MM.1S (cell line): ENCODE measurements at regions not wholly inside any gene's neighbourhood (a gene's known extent, or its start where the extent isn't known, plus 50 kb on each side); places are given as distances from the start of the nearest gene placed in this dataset.

Experiments
- DNase-seq: peaks from one replicate; pipeline ENCODE4 v3.0.0-alpha.2; 2015
- H2AFZ ChIP-seq: fragments of 300-600 bp; sonication (generic); 2 replicates; pipeline ENCODE4 v1.6.0; 2016; ENCODE audit warnings: antibody characterized with exemption, low read length
- H3F3A ChIP-seq: fragments of 300-600 bp; sonication (generic); 2 replicates; pipeline ENCODE4 v1.6.1; 2016; ENCODE audit warnings: mild to moderate bottlenecking, antibody characterized with exemption, low read length, moderate library complexity, mixed read lengths; ENCODE audit not compliant: insufficient read depth
- H3K27ac ChIP-seq: fragments of 300-600 bp; sonication (generic); 2 replicates; pipeline ENCODE4 v1.5.1; 2016; ENCODE audit warnings: mild to moderate bottlenecking, low read length
- H3K27me3 ChIP-seq: fragments of 300-600 bp; sonication (generic); replicated peaks from 2 replicates; pipeline ENCODE4 v1.6.0; 2016; ENCODE audit warnings: low read length; ENCODE audit not compliant: insufficient read depth
- H3K36me3 ChIP-seq: fragments of 300-600 bp; sonication (generic); replicated peaks from 2 replicates; pipeline ENCODE4 v1.6.1; 2016; ENCODE audit warnings: mild to moderate bottlenecking, low read length, mixed read lengths; ENCODE audit not compliant: insufficient read depth
- H3K4me1 ChIP-seq: fragments of 300-600 bp; sonication (generic); 2 replicates; pipeline ENCODE4 v1.6.1; 2016; ENCODE audit warnings: low read length, mixed read lengths
- H3K4me2 ChIP-seq: fragments of 300-600 bp; sonication (generic); 2 replicates; pipeline ENCODE4 v1.6.0; 2016; ENCODE audit warnings: low read depth, low read length
- H3K4me3 ChIP-seq: fragments of 300-600 bp; sonication (generic); 2 replicates; pipeline ENCODE4 v1.5.1; 2016; ENCODE audit warnings: low read length, mixed read lengths
- H3K79me2 ChIP-seq: fragments of 300-600 bp; sonication (generic); 2 replicates; pipeline ENCODE4 v1.6.1; 2016; ENCODE audit warnings: mixed run types, low read length, mixed read lengths
- H3K9ac ChIP-seq: fragments of 300-600 bp; sonication (generic); 2 replicates; pipeline ENCODE4 v1.6.1; 2016; ENCODE audit warnings: low read length, mixed read lengths
- H3K9me2 ChIP-seq: fragments of 300-600 bp; sonication (generic); replicated peaks from 2 replicates; pipeline ENCODE4 v1.6.1; 2016; ENCODE audit warnings: mild to moderate bottlenecking, low read length, mixed read lengths; ENCODE audit not compliant: insufficient read depth
- H3K9me3 ChIP-seq: fragments of 300-600 bp; sonication (generic); replicated peaks from 2 replicates; pipeline ENCODE4 v1.6.1; 2016; ENCODE audit warnings: mild to moderate bottlenecking, low read length, mixed read lengths; ENCODE audit not compliant: insufficient read depth
- H4K20me1 ChIP-seq: fragments of 300-600 bp; sonication (generic); 2 replicates; pipeline ENCODE4 v1.6.1; 2016; ENCODE audit warnings: mild to moderate bottlenecking, low read length, moderate library complexity, mixed read lengths; ENCODE audit not compliant: insufficient read depth
- CTCF ChIP-seq: fragments of 300-600 bp; sonication (generic); IDR thresholded peaks from 2 replicates; pipeline ENCODE4 v1.5.1; 2016; ENCODE audit warnings: antibody characterized with exemption, low read length, mixed read lengths
- EZH2 ChIP-seq: fragments of 300-600 bp; sonication (generic); optimal IDR thresholded peaks from 2 replicates; pipeline ENCODE3; 2017; ENCODE audit warnings: low read depth, mild to moderate bottlenecking, antibody characterized with exemption, low read length, mixed read lengths
- EZH2phosphoT487 ChIP-seq: fragments of 300-600 bp; sonication (generic); IDR thresholded peaks from 2 replicates; pipeline ENCODE4 v1.6.1; 2018; ENCODE audit warnings: antibody characterized with exemption, low read length

- no peaks in the 10 kb centered on the region for H3K4me1 ChIP-seq
- no peaks in the 10 kb centered on the region for H3K9me2 ChIP-seq
- H3K36me3 ChIP-seq = no peaks in the 10 kb centered on the region
- no peak overlapping the region for H3K4me2 ChIP-seq
- no peaks in the 10 kb centered on the region for H4K20me1 ChIP-seq
- no peaks in the 10 kb centered on the region for H3F3A ChIP-seq
- no peak for DNase-seq
- H3K27ac ChIP-seq = no peak overlapping the region
- H3K9ac ChIP-seq = no peak overlapping the region
- no peak overlapping the region for H3K4me3 ChIP-seq
- H3K9me3 ChIP-seq = no peaks in the 10 kb centered on the region
- H3K79me2 ChIP-seq = no peaks in the 10 kb centered on the region
- no peak overlapping the region for H2AFZ ChIP-seq
- TF ChIP-seq CTCF (no peak), EZH2phosphoT487 (no peak)
- H3K27me3 ChIP-seq = no peaks in the 10 kb centered on the region
Observed at GRCh38 chrX:97828471-97828870, 944.8 kb downstream of the RPA4 start.

GRCh38 chrX:97835969-97836368, 952.3 kb downstream of the RPA4 start:
- H2AFZ ChIP-seq = no peak overlapping the region
- no peaks in the 10 kb centered on the region for H3K4me1 ChIP-seq
- no peak overlapping the region for H3K27ac ChIP-seq
- DNase-seq = no peak
- no peaks in the 10 kb centered on the region for H3K79me2 ChIP-seq
- H3K9me2 ChIP-seq = no peaks in the 10 kb centered on the region; the same call in 1 of the 2 replicates
- no peaks in the 10 kb centered on the region for H3K27me3 ChIP-seq
- no peaks in the 10 kb centered on the region for H3K36me3 ChIP-seq
- H3K9ac ChIP-seq = no peak overlapping the region
- no peak overlapping the region for H3K4me3 ChIP-seq
- H3F3A ChIP-seq = no peaks in the 10 kb centered on the region
- TF ChIP-seq EZH2 = no peak
- no peak for TF ChIP-seq EZH2phosphoT487
- no peak for TF ChIP-seq CTCF
- H3K4me2 ChIP-seq = no peak overlapping the region
- no peaks in the 10 kb centered on the region for H4K20me1 ChIP-seq
- H3K9me3 ChIP-seq = no peaks in the 10 kb centered on the region

DNA sequence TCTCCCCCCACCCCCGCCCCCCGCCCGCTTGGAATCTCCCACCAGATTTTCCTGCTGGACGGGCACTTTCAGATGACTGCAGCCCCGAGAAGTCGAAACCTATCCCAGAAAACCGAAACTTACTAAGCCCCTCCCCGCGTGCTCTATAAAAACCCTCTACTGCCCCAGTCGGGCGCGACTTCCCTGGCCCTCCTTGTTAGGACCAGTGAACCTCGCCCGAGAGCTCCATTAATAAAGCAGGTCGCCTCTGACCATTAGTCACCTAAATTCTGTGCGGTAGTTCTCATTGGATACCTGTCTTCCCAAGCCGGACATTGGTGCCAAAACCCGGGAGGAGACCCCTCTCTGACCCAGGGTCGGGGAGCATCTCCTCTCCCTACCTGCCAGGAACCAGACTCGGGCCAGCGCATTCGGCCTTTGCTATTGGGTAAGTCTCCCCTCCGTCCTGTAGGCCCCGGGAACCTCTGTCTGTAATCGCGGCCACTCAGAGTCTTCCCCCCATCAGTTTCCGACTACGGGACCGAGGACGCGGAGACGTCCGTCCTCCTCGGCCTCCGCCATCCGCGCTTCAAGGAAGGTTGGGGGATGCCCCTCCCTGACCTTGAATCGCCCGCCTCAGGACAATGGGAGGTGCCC, 958.0 kb downstream of the RPA4 start:
- Histone ChIP-seq H3K27ac (no peak overlapping the region), H3F3A (no peaks in the 10 kb centered on the region), H2AFZ (no peak overlapping the region), H3K79me2 (no peaks in the 10 kb centered on the region), H3K9me3 (no peaks in the 10 kb centered on the region), H3K4me3 (no peak overlapping the region), H3K4me1 (no peaks in the 10 kb centered on the region), H3K4me2 (no peak overlapping the region), H4K20me1 (no peaks in the 10 kb centered on the region), H3K9ac (no peak overlapping the region), H3K9me2 (no peaks in the 10 kb centered on the region), H3K36me3 (no peaks in the 10 kb centered on the region), H3K27me3 (no peaks in the 10 kb centered on the region)
- DNase-seq = no peak
- TF ChIP-seq EZH2phosphoT487 (no peak), EZH2 (no peak), CTCF (no peak)
